NCI-H1092 (cell line): ENCODE measurements at regions not wholly inside any gene's neighbourhood (a gene's known extent, or its start where the extent isn't known, plus 50 kb on each side); places are given as distances from the start of the nearest gene placed in this dataset.

Experiments
- DNase-seq: peaks from one replicate; lab custom pipeline; 2025; lab: John Stamatoyannopoulos, UW

GRCh38 chr1:235011599-235012435, 116.8 kb downstream of the TOMM20 start:
- DNase-seq: no peak

DNA sequence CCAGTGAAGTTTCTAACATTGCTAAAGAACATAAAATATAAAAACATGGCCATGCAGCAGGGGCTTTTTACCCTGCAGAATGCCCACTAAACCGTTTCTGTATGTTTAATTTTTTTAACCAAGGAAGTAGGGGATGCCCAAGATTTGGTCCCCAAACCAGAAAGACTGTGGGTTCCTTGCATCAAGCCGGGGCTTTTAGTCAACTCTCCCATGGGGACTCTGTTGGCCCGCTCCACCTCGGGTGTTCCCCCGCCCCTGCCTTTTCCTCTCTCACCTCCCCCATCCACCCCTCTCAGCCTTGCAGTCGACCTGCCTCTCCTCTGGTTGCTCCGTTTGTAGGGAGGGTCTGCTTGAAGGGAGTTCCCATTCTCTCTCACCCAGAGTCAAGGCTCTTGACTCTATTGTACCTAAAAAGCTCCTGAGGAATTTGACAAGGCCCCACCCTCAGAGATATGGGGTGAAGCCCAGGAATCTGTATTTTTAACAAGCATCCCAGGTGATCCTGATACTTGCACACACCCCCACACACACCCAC, 117.5 kb downstream of the TOMM20 start:
- no peak for DNase-seq

- DNase-seq: no peak
Observed at GRCh38 chr1:235009561-235010306, 118.9 kb downstream of the TOMM20 start.

GRCh38 chr1:235009074-235009473, 119.6 kb downstream of the TOMM20 start:
- no peak for DNase-seq

DNA sequence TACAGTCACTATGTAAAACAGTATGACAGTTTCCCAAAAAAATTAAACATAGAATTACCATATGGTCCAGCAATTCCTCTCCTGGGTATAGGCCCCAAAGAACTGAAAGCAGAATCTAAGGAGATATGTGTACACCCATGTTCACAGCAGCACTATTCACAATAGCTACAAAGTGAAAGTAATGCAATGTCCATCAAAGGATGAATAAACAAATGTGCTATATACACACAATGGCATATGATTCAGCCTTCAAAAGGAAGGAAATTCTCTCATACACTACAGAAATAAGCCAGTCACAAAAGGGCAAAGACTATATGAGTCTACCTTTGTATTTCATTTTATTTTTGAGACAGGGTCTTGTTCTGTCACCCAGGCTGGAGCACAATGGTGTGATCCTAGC, 120.4 kb downstream of the TOMM20 start:
- no peak for DNase-seq

DNA sequence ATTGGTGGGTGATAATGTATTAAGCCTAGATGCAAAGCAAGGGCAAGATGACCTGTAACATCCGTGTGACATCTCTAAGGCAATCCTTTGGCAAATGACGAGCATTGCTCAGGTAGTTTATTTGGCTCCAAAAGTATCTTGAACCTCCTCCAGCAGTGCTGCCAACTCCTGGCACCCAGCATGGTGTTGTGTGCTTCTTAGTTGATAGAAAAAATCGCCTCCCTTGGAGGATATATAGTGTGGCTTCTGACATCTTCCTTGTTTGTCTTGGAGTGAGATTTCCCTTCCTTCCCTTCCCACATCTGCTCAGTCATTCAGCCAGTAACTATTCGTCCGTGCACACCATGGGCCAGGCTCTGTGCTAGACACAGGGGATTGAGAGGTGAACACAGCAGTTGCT, 121.8 kb downstream of the TOMM20 start:
- no peak for DNase-seq

DNA sequence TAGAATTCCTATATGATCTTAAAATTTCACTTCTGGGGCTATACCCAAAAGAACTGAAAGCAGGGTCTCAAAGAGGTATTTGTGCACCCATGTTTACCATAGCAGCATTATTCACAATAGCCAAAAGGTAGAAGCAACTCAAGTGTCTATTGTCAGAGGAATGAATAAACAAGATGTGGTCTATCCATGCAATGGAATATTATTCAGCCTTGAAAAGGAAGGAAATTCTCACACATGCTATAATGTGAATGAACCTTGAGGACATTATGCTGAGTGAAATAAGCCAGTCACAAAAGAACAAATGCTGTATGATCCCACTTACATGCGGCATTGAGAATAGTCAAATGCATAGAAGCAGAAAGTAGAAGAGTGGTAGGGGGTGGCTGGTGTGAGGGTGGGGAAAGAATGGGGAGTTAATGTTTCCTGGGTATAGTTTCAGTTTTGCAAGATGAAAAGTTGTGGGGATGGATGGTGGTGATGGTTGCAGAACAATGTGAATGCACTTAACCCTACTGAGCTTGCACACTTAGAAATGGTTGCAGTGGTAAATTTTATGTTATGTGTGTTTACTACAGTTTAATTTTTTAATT, 122.4 kb downstream of the TOMM20 start:
- no peak for DNase-seq

- no peak for DNase-seq
Observed at GRCh38 chr1:235004840-235005391, 123.7 kb downstream of the TOMM20 start.

DNA sequence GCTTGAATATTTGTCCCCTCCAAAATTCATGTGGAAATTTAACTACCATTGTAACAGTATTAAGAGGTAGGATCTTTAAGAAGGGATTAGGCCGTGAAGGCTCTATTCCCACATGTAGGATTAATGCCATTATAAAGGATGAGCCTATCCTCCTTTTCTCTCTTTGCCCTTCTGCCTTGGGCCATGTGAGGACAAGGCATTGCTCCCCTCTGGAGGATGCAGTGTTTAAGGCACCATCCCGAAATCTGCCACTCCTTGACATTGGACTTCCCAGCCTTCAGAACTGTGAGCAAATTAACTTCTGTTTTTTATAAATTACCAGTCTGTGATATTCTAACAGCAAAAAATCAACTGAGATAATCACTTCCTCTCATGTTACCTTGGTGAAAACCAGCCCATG, 124.4 kb downstream of the TOMM20 start:
- no peak for DNase-seq

DNA sequence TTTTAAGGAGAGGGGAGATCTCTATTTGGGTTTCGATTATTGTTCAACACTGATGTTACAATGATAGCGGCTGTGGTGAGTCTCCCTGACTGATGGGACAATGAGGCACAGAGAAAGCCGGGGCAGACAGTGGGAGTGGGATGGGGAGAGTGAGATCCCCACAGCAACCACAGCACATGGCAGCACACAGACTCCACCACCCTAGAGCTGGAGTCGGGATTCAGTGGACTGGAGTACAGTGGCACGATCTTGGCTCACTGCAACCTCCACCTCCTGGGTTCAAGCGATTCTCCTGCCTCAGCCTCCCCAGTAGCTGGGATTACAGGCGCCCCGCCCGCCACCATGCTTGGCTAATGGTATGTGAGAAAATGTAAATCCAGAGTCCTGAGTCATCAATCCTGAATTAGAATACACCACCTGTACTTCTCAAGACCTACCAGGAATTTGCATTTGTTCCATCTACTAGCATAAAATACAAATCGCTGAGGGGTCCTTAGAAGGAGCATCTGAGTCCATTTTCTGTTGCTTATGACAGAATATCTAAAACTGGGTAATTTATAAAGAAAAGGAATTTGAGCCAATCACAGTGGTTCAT, 125.8 kb downstream of the TOMM20 start:
- no peak for DNase-seq

DNA sequence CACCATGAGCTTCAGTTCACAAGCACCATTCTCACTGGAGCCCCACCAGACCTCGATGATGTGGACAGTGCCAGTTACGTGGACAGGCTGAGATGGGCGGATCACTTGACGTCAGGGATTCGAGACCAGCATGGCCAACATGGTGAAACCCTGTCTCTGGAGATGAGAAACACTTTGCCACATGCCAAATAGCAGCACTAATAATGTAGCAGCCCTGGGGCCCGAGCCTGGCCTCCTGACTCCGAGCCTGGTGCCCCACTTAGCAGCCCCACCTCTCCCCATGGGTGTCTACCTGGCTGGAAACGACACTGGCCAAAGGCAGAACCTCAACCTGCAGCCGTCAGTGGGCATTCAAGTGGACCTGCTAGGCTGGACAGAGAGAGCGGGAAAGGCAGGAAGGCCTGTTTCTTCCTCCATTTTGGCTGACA, 129.1 kb downstream of the TOMM20 start:
- DNase-seq: no peak

DNA sequence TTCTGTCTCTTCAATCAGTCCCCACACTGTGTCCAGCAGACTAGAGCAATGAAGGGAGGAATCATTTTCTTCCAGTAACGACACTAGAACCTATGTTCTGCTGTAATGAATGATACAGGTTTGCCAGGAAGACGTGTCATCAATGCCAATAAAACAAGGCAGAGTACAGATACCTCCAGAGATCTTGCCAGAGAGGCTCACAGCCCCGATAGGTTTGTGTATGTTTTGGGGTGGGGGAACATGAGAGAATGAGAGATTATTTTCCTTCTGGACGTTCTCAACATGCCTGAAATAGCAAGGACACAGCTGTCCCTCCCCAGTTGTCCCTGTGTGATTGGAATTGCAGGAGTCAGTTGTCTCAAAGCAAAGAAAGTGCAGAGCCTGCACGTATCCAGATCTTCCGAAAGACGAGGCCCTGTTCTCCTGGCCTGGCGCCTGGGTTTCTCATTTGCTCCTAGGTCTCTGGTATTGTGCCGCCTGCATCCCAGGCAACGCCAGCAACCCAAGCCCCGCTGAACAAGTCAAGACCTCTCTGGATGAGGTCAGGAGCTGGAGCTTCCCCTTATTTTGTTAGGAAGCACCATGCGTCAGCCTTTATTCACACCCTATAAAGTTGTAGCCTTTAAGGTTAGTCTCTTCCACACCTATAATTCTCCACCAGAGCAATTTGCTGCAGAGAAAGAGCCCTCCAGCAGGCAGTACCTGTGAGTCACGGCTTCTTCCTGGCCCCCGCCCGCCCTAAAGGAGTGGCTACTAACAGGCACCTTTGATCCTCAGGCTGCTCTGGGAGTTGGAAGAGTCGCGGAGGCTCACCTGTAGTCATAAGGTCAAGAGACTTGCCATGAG, 130.5 kb downstream of the TOMM20 start:
- no peak for DNase-seq

DNA sequence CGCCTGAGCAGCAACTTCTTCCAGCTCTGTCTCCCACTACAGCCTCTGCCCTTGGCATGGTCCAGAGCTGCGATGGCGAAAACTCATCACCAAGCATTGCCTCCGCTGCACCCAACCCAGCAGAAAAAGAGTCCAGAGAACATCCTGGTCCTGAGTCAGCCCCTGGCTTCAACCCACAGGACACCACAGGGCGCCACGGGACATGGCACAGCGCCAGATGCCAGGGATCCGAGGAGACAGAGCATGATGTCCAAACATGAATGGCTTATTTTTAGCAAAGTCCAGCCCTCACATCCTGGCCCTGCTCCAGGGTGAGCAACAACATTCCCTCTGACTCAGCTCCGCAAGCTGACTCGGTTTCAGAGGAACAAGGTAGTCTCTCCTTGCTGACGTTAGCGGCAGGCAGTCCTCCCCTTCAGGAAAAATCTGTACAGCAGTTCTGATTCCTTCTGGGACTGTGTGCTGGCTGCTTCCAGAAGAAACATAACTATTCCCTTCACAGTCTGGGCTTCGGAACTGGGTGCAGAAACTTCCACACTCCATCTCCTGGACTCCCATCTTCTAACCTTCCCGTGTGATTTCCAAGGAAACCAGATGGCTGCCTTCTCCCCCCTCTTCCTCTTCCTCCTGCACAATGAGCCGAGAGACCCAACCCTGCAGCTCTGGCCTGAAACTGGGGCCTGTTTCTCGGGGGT, 131.3 kb downstream of the TOMM20 start:
- peak; percentile 50 for DNase-seq

GRCh38 chr1:234996245-234996757, 132.3 kb downstream of the TOMM20 start:
- no peak for DNase-seq

GRCh38 chr1:234994436-234995295, 134.0 kb downstream of the TOMM20 start:
- DNase-seq: no peak

DNA sequence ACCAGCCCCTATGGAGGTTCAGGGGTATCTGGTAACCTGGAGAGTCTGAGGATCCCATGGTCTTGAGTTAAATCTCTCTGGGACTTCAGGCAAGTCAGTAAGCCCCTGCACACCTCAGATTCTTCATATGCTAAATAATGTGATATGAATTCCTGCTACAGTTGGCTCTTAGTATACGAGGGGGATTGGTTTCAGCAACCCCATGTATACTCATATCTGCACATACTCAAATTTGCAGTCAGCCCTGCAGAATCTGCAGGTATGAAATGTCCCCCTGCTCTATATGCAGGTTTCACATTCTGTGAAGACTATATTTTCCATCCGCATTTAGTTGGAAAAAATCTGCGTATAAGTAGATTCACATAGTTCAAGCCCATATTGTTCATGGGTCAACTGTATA, 136.6 kb downstream of the TOMM20 start:
- no peak for DNase-seq

DNA sequence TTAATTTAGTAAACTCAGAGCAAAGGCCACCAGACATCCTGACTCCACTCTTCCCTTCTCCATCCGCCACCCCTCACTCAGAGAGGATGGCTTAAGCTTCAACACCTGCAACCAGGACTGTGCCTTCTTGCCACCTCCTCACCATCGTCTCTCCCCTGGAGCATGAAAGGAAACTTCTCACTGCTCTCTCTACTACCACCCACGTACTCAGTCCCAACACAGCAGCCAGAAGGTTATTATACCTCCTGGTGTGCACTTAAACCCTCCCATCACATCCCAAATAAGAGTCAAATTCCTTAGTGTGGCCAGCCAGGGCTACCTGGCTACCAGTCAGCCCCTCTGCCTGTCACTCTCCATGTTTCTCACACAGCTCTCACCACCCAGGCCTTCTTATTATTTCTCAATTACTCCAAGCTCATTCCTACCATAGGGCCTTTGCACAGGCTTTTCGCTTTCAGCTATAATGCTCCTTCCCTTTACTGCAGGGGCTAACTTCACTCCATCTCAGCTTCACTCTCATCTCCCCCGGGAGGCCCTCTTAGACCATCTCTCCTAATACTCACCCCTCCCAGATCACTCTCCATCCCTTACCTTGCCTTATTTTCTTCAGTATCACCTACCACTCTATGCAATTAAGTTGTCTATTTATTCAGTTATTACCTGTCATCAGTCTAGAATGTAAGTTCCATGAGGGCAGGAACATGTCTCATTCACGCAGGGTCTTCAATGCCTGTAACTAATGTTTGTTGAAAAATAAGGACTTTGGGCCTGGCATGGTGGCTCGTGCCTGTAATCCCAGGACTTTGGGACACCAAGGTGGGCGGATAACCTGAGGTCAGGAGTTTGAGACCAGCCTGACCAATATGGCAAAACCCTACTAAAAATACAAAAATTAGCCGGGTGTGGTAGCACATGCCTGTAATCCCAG, 137.5 kb downstream of the TOMM20 start:
- DNase-seq: no peak

DNA sequence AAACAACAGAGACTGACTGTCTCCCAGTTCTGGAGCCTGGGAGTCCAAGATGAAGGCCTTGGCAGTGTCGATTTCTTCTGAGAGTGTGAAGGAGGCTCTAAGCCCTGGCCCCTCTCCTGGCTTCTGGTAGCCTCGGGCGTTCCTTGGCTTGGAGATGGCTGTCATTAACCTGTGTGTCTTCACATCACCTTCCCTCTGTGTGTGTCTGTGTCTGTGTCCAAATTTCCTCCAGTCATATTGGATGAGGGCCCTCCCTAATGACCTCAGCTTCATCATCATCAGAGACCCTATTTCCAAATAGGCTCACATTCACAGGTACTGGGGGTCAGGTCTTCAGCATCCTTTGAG, 138.3 kb downstream of the TOMM20 start:
- no peak for DNase-seq
